ENCODE measurements at regions not wholly inside any gene's neighbourhood (a gene's known extent, or its start where the extent isn't known, plus 50 kb on each side); places are given as distances from the start of the nearest gene placed in this dataset.

GRCh38 chr10:33487014-33487776, 152.7 kb upstream of the NRP1 start:
- H3K4me3 ChIP-seq (ENCODE audit: low read depth, low read length) = no peak overlapping the region
- no peak for TF ChIP-seq CTCF (IDR thresholded peaks at IDR 0.05; ENCODE audit: insufficient read depth, low read depth, low read length, missing control alignments)
- DNase-seq (ENCODE audit: low read depth) = peak; percentile 18

GRCh38 chr10:33485276-33485675, 150.8 kb upstream of the NRP1 start:
- H3K4me3 ChIP-seq (ENCODE audit: low read depth, low read length) = no peak overlapping the region
- DNase-seq (ENCODE audit: low read depth) = peak; percentile 11
- TF ChIP-seq CTCF (IDR thresholded peaks at IDR 0.05; ENCODE audit: insufficient read depth, low read depth, low read length, missing control alignments) = no peak

- H3K4me3 ChIP-seq (ENCODE audit: low read depth, low read length) = no peak overlapping the region
- no peak for TF ChIP-seq CTCF (IDR thresholded peaks at IDR 0.05; ENCODE audit: insufficient read depth, low read depth, low read length, missing control alignments)
- no peak for DNase-seq (ENCODE audit: low read depth)
Observed at GRCh38 chr10:33484787-33485186, 150.3 kb upstream of the NRP1 start.

- DNase-seq (ENCODE audit: low read depth) = no peak
- no peak for TF ChIP-seq CTCF (IDR thresholded peaks at IDR 0.05; ENCODE audit: insufficient read depth, low read depth, low read length, missing control alignments)
- H3K4me3 ChIP-seq (ENCODE audit: low read depth, low read length) = no peak overlapping the region
Observed at GRCh38 chr10:33483816-33484190, 149.3 kb upstream of the NRP1 start.

GRCh38 chr10:33483124-33483815, 148.8 kb upstream of the NRP1 start:
- no peak overlapping the region for H3K4me3 ChIP-seq (ENCODE audit: low read depth, low read length)
- peak; percentile 51 for DNase-seq (ENCODE audit: low read depth)
- no peak for TF ChIP-seq CTCF (IDR thresholded peaks at IDR 0.05; ENCODE audit: insufficient read depth, low read depth, low read length, missing control alignments)

- no peak for TF ChIP-seq CTCF (IDR thresholded peaks at IDR 0.05; ENCODE audit: insufficient read depth, low read depth, low read length, missing control alignments)
- DNase-seq (ENCODE audit: low read depth) = no peak
- H3K4me3 ChIP-seq (ENCODE audit: low read depth, low read length) = no peak overlapping the region
Observed at GRCh38 chr10:33482486-33482885, 148.0 kb upstream of the NRP1 start.
